MM.1S (cell line): ENCODE measurements at regions not wholly inside any gene's neighbourhood (a gene's known extent, or its start where the extent isn't known, plus 50 kb on each side); places are given as distances from the start of the nearest gene placed in this dataset.
"Not testable (repeated sequence)": the region's sequence is repeated elsewhere in the genome, so short reads cannot be mapped to it uniquely, and the experiment has no call there.

Source experiments
- DNase-seq: peaks from one replicate; pipeline ENCODE4 v3.0.0-alpha.2; 2015
- H2AFZ ChIP-seq: fragments of 300-600 bp; sonication (generic); 2 replicates; pipeline ENCODE4 v1.6.0; 2016; ENCODE audit warnings: antibody characterized with exemption, low read length
- H3F3A ChIP-seq: fragments of 300-600 bp; sonication (generic); 2 replicates; pipeline ENCODE4 v1.6.1; 2016; ENCODE audit warnings: mild to moderate bottlenecking, antibody characterized with exemption, low read length, moderate library complexity, mixed read lengths; ENCODE audit not compliant: insufficient read depth
- H3K27ac ChIP-seq: fragments of 300-600 bp; sonication (generic); 2 replicates; pipeline ENCODE4 v1.5.1; 2016; ENCODE audit warnings: mild to moderate bottlenecking, low read length
- H3K27me3 ChIP-seq: fragments of 300-600 bp; sonication (generic); replicated peaks from 2 replicates; pipeline ENCODE4 v1.6.0; 2016; ENCODE audit warnings: low read length; ENCODE audit not compliant: insufficient read depth
- H3K36me3 ChIP-seq: fragments of 300-600 bp; sonication (generic); replicated peaks from 2 replicates; pipeline ENCODE4 v1.6.1; 2016; ENCODE audit warnings: mild to moderate bottlenecking, low read length, mixed read lengths; ENCODE audit not compliant: insufficient read depth
- H3K4me1 ChIP-seq: fragments of 300-600 bp; sonication (generic); 2 replicates; pipeline ENCODE4 v1.6.1; 2016; ENCODE audit warnings: low read length, mixed read lengths
- H3K4me2 ChIP-seq: fragments of 300-600 bp; sonication (generic); 2 replicates; pipeline ENCODE4 v1.6.0; 2016; ENCODE audit warnings: low read depth, low read length
- H3K4me3 ChIP-seq: fragments of 300-600 bp; sonication (generic); 2 replicates; pipeline ENCODE4 v1.5.1; 2016; ENCODE audit warnings: low read length, mixed read lengths
- H3K79me2 ChIP-seq: fragments of 300-600 bp; sonication (generic); 2 replicates; pipeline ENCODE4 v1.6.1; 2016; ENCODE audit warnings: mixed run types, low read length, mixed read lengths
- H3K9ac ChIP-seq: fragments of 300-600 bp; sonication (generic); 2 replicates; pipeline ENCODE4 v1.6.1; 2016; ENCODE audit warnings: low read length, mixed read lengths
- H3K9me2 ChIP-seq: fragments of 300-600 bp; sonication (generic); replicated peaks from 2 replicates; pipeline ENCODE4 v1.6.1; 2016; ENCODE audit warnings: mild to moderate bottlenecking, low read length, mixed read lengths; ENCODE audit not compliant: insufficient read depth
- H3K9me3 ChIP-seq: fragments of 300-600 bp; sonication (generic); replicated peaks from 2 replicates; pipeline ENCODE4 v1.6.1; 2016; ENCODE audit warnings: mild to moderate bottlenecking, low read length, mixed read lengths; ENCODE audit not compliant: insufficient read depth
- H4K20me1 ChIP-seq: fragments of 300-600 bp; sonication (generic); 2 replicates; pipeline ENCODE4 v1.6.1; 2016; ENCODE audit warnings: mild to moderate bottlenecking, low read length, moderate library complexity, mixed read lengths; ENCODE audit not compliant: insufficient read depth
- CTCF ChIP-seq: fragments of 300-600 bp; sonication (generic); IDR thresholded peaks from 2 replicates; pipeline ENCODE4 v1.5.1; 2016; ENCODE audit warnings: antibody characterized with exemption, low read length, mixed read lengths
- EZH2 ChIP-seq: fragments of 300-600 bp; sonication (generic); optimal IDR thresholded peaks from 2 replicates; pipeline ENCODE3; 2017; ENCODE audit warnings: low read depth, mild to moderate bottlenecking, antibody characterized with exemption, low read length, mixed read lengths
- EZH2phosphoT487 ChIP-seq: fragments of 300-600 bp; sonication (generic); IDR thresholded peaks from 2 replicates; pipeline ENCODE4 v1.6.1; 2018; ENCODE audit warnings: antibody characterized with exemption, low read length

GRCh38 chrX:89033723-89034122 is 286.7 kb downstream of the CPXCR1 start:
- H2AFZ ChIP-seq = no peak overlapping the region
- H3F3A ChIP-seq = no peaks in the 10 kb centered on the region
- H3K4me2 ChIP-seq = no peak overlapping the region
- H3K27ac ChIP-seq = no peak overlapping the region
- H3K79me2 ChIP-seq = no peaks in the 10 kb centered on the region
- no peaks in the 10 kb centered on the region for H3K27me3 ChIP-seq
- no peak overlapping the region for H3K4me3 ChIP-seq
- TF ChIP-seq EZH2 (no peak), CTCF (no peak), EZH2phosphoT487 (no peak)
- no peaks in the 10 kb centered on the region for H3K9me2 ChIP-seq
- no peaks in the 10 kb centered on the region for H3K4me1 ChIP-seq
- no peak for DNase-seq
- H3K36me3 ChIP-seq = no peaks in the 10 kb centered on the region
- H3K9me3 ChIP-seq = no peaks in the 10 kb centered on the region
- H3K9ac ChIP-seq = no peak overlapping the region
- H4K20me1 ChIP-seq = no peaks in the 10 kb centered on the region

GRCh38 chrX:89034679-89035078 is 287.7 kb downstream of the CPXCR1 start:
- no peak overlapping the region for H3K27ac ChIP-seq

GRCh38 chrX:89053223-89053622 is 306.2 kb downstream of the CPXCR1 start:
- H3F3A ChIP-seq = no peaks in the 10 kb centered on the region
- no peaks in the 10 kb centered on the region for H3K9me3 ChIP-seq
- no peaks in the 10 kb centered on the region for H3K9me2 ChIP-seq
- no peaks in the 10 kb centered on the region for H3K36me3 ChIP-seq
- no peaks in the 10 kb centered on the region for H3K4me1 ChIP-seq
- no peak overlapping the region for H3K27ac ChIP-seq
- no peak overlapping the region for H3K4me2 ChIP-seq
- H3K79me2 ChIP-seq = no peaks in the 10 kb centered on the region
- no peak overlapping the region for H2AFZ ChIP-seq
- DNase-seq = no peak
- TF ChIP-seq EZH2phosphoT487 (no peak), EZH2 (no peak), CTCF (no peak)
- no peak overlapping the region for H3K4me3 ChIP-seq
- no peak overlapping the region for H3K9ac ChIP-seq
- H3K27me3 ChIP-seq = no peaks in the 10 kb centered on the region
- H4K20me1 ChIP-seq = no peaks in the 10 kb centered on the region

More at GRCh38 chrX:89034679-89035078, 287.7 kb downstream of the CPXCR1 start:
- TF ChIP-seq EZH2phosphoT487 = no peak
- no peak for TF ChIP-seq CTCF
- TF ChIP-seq EZH2 = no peak
- Histone ChIP-seq H3K9me2 (no peaks in the 10 kb centered on the region), H3K79me2 (no peaks in the 10 kb centered on the region), H3K4me3 (no peak overlapping the region), H3K27me3 (no peaks in the 10 kb centered on the region), H3K4me1 (no peaks in the 10 kb centered on the region), H3K9me3 (no peaks in the 10 kb centered on the region), H4K20me1 (no peaks in the 10 kb centered on the region), H3K36me3 (no peaks in the 10 kb centered on the region), H3K4me2 (no peak overlapping the region), H3F3A (no peaks in the 10 kb centered on the region), H2AFZ (no peak overlapping the region), H3K9ac (no peak overlapping the region)
- no peak for DNase-seq

GRCh38 chrX:89099587-89099986 is 352.6 kb downstream of the CPXCR1 start:
- H3K79me2 ChIP-seq, H3K27ac ChIP-seq, H2AFZ ChIP-seq, H3K4me1 ChIP-seq, H4K20me1 ChIP-seq, H3K9me2 ChIP-seq, H3K9ac ChIP-seq, H3K4me2 ChIP-seq, H3K4me3 ChIP-seq, H3K27me3 ChIP-seq, H3K36me3 ChIP-seq, H3F3A ChIP-seq, H3K9me3 ChIP-seq, DNase-seq: not testable (repeated sequence)
